IMR-90 (cell line): ENCODE measurements at regions not wholly inside any gene's neighbourhood (a gene's known extent, or its start where the extent isn't known, plus 50 kb on each side); places are given as distances from the start of the nearest gene placed in this dataset.

ENCODE experiments used
- ATAC-seq: fragments of 200-7000 bp; cut with Tn5 transposase; 2 replicates; pipeline ENCODE4 v1.9.1; 2020; ENCODE audit warnings: low read depth, mild to moderate bottlenecking, moderate library complexity
- BruUV-seq: library from RNA; stranded (reverse); fragments of 400-500 nt; replicated peaks from 2 replicates; lab custom pipeline; 2021; lab: Mats Ljungman, UMichigan
- CTCF ChIA-PET: fragments of 300-600 bp; formaldehyde crosslinking; extraction: SDS; loops from one replicate; lab custom pipeline; 2021; ENCODE audit warnings: antibody characterized with exemption; lab: Yijun Ruan, JAX
- POLR2A ChIA-PET: fragments of 300-600 bp; sonication (Branson Sonifier 250); formaldehyde crosslinking; loops from one replicate; lab custom pipeline; 2022; ENCODE audit warnings: antibody characterized with exemption; ENCODE audit not compliant: unreplicated experiment; lab: Charles Lee
- DNase-seq: peaks from one replicate; pipeline ENCODE4 v3.0.0; 2013
- H2AFZ ChIP-seq: replicated peaks from 2 replicates; pipeline ENCODE3; 2013; ENCODE audit warnings: low read length, mild to moderate bottlenecking; ENCODE audit not compliant: poor library complexity
- H2AK5ac ChIP-seq: 2 replicates; pipeline ENCODE4 v1.6.1; 2013; ENCODE audit warnings: low read depth, low read length, inconsistent platforms
- H2AK9ac ChIP-seq: replicated peaks from 2 replicates; pipeline ENCODE3; 2013; ENCODE audit warnings: mild to moderate bottlenecking, low read depth, low read length, moderate library complexity; ENCODE audit not compliant: poor library complexity
- H2BK120ac ChIP-seq: 2 replicates; pipeline ENCODE4 v1.6.1; 2013; ENCODE audit warnings: low read depth, low read length, inconsistent platforms
- H2BK15ac ChIP-seq: 3 replicates; pipeline ENCODE4 v1.6.1; 2013; ENCODE audit warnings: low read depth, low read length, inconsistent platforms
- H2BK20ac ChIP-seq: 2 replicates; pipeline ENCODE4 v1.6.1; 2013; ENCODE audit warnings: low read depth, mild to moderate bottlenecking, inconsistent platforms, low read length, moderate library complexity
- H2BK5ac ChIP-seq: 2 replicates; pipeline ENCODE4 v1.6.1; 2013; ENCODE audit warnings: mild to moderate bottlenecking, low read depth, low read length, inconsistent platforms; ENCODE audit not compliant: poor library complexity, severe bottlenecking
- H3K14ac ChIP-seq: replicated peaks from 2 replicates; pipeline ENCODE4 v1.6.1; 2013; ENCODE audit warnings: low read depth, low read length, inconsistent platforms
- H3K18ac ChIP-seq: 2 replicates; pipeline ENCODE4 v1.6.1; 2013; ENCODE audit warnings: low read depth, low read length, control low read depth
- H3K23ac ChIP-seq: 2 replicates; pipeline ENCODE4 v1.6.1; 2013; ENCODE audit warnings: low read depth, low read length, inconsistent platforms
- H3K27ac ChIP-seq: 2 replicates; pipeline ENCODE4 v1.5.1; 2013; ENCODE audit warnings: mild to moderate bottlenecking, control low read depth, low read length; ENCODE audit not compliant: insufficient read depth
- H3K27me3 ChIP-seq: 2 replicates; pipeline ENCODE4 v1.6.1; 2013; ENCODE audit warnings: low read length; ENCODE audit not compliant: control insufficient read depth, insufficient read depth
- H3K36me3 ChIP-seq: 2 replicates; pipeline ENCODE4 v1.6.1; 2013; ENCODE audit warnings: low read length, mixed read lengths; ENCODE audit not compliant: control insufficient read depth, insufficient read depth
- H3K4ac ChIP-seq: 2 replicates; pipeline ENCODE4 v1.6.1; 2013; ENCODE audit warnings: low read depth, low read length, inconsistent platforms
- H3K4me1 ChIP-seq: 2 replicates; pipeline ENCODE4 v1.6.1; 2013; ENCODE audit warnings: low read length, mixed read lengths; ENCODE audit not compliant: control insufficient read depth, insufficient read depth
- H3K4me2 ChIP-seq: 2 replicates; pipeline ENCODE4 v1.6.1; 2013; ENCODE audit warnings: low read depth, mild to moderate bottlenecking, control low read depth, low read length, moderate library complexity
- H3K4me3 ChIP-seq: 2 replicates; pipeline ENCODE4 v1.5.1; 2013; ENCODE audit warnings: low read depth, mild to moderate bottlenecking, control low read depth, low read length, moderate library complexity; ENCODE audit not compliant: insufficient read depth
- H3K56ac ChIP-seq: 2 replicates; pipeline ENCODE4 v1.6.1; 2013; ENCODE audit warnings: low read length, inconsistent platforms; ENCODE audit not compliant: insufficient read depth; ENCODE audit errors: extremely low read depth
- H3K79me1 ChIP-seq, 2 experiments: 2 replicates each; pipeline ENCODE4 v1.6.1; 2013; ENCODE audit warnings: low read length in 2 of 2, inconsistent platforms in 1 of 2, low read depth in 1 of 2
- H3K9ac ChIP-seq: 2 replicates; pipeline ENCODE4 v1.6.1; 2013; ENCODE audit warnings: low read depth, low read length, control low read depth
- H3K9me1 ChIP-seq: 2 replicates; pipeline ENCODE4 v1.6.1; 2013; ENCODE audit warnings: low read length, inconsistent platforms; ENCODE audit not compliant: insufficient read depth
- H3K9me3 ChIP-seq: 2 replicates; pipeline ENCODE4 v1.6.1; 2013; ENCODE audit warnings: low read length; ENCODE audit not compliant: control insufficient read depth, insufficient read depth
- H4K20me1 ChIP-seq: 2 replicates; pipeline ENCODE4 v1.6.1; 2013; ENCODE audit warnings: low read length, inconsistent platforms; ENCODE audit not compliant: insufficient read depth
- H4K5ac ChIP-seq: 2 replicates; pipeline ENCODE4 v1.6.1; 2013; ENCODE audit warnings: mild to moderate bottlenecking, low read depth, low read length, control low read depth
- H4K8ac ChIP-seq, 2 experiments: 2 replicates each; pipeline ENCODE4 v1.6.1; 2013; ENCODE audit warnings: low read depth in 2 of 2, low read length in 2 of 2, control low read depth in 1 of 2, inconsistent platforms in 1 of 2
- H4K91ac ChIP-seq: 2 replicates; pipeline ENCODE4 v1.6.1; 2013; ENCODE audit warnings: low read depth, low read length, inconsistent platforms; ENCODE audit not compliant: insufficient read depth
- BHLHE40 ChIP-seq: fragments of 150-350 bp; IDR thresholded peaks from 2 replicates; pipeline ENCODE4 v1.6.1; 2016; ENCODE audit warnings: mild to moderate bottlenecking, low read depth, low read length
- CEBPB ChIP-seq: IDR thresholded peaks from 2 replicates; pipeline ENCODE4 v1.6.1; 2012; ENCODE audit warnings: low read depth, low read length, improper control_type of control experiment
- CHD1 ChIP-seq: IDR thresholded peaks from 2 replicates; pipeline ENCODE4 v1.6.1; 2012; ENCODE audit warnings: low read depth, low read length, improper control_type of control experiment
- CTCF ChIP-seq: conservative IDR thresholded peaks from 2 replicates; pipeline ENCODE4 v1.5.1; 2012; ENCODE audit warnings: mild to moderate bottlenecking, low read depth, low read length, improper control_type of control experiment
- ELK1 ChIP-seq: fragments of 150-350 bp; IDR thresholded peaks from 2 replicates; pipeline ENCODE4 v1.6.1; 2016; ENCODE audit warnings: low read depth, mild to moderate bottlenecking, low read length, moderate library complexity, borderline replicate concordance
- FOS ChIP-seq: fragments of 150-350 bp; IDR thresholded peaks from 2 replicates; pipeline ENCODE4 v1.6.1; 2016; ENCODE audit warnings: low read depth, low read length
- MAFK ChIP-seq: IDR thresholded peaks from 2 replicates; pipeline ENCODE4 v1.6.1; 2012; ENCODE audit warnings: low read depth, low read length, improper control_type of control experiment
- MAZ ChIP-seq: IDR thresholded peaks from 2 replicates; pipeline ENCODE4 v1.6.1; 2012; ENCODE audit warnings: low read depth, mild to moderate bottlenecking, low read length, improper control_type of control experiment, moderate library complexity, borderline replicate concordance
- MXI1 ChIP-seq: IDR thresholded peaks from 2 replicates; pipeline ENCODE4 v1.6.1; 2012; ENCODE audit warnings: low read depth, mild to moderate bottlenecking, low read length, moderate library complexity, borderline replicate concordance
- NFE2L2 ChIP-seq: fragments of 150-350 bp; IDR thresholded peaks from 2 replicates; pipeline ENCODE4 v1.6.1; 2016; ENCODE audit warnings: low read depth, mild to moderate bottlenecking, low read length
- POLR2A ChIP-seq: IDR thresholded peaks from 2 replicates; pipeline ENCODE4 v1.6.1; 2012; ENCODE audit warnings: mild to moderate bottlenecking, low read depth, low read length
- RAD21 ChIP-seq: IDR thresholded peaks from 2 replicates; pipeline ENCODE4 v1.6.1; 2012; ENCODE audit warnings: low read length, improper control_type of control experiment
- RCOR1 ChIP-seq: IDR thresholded peaks from 2 replicates; pipeline ENCODE4 v1.6.1; 2012; ENCODE audit warnings: mild to moderate bottlenecking, low read length, improper control_type of control experiment; ENCODE audit not compliant: insufficient replicate concordance
- RFX5 ChIP-seq: IDR thresholded peaks from 2 replicates; pipeline ENCODE4 v1.8.0; 2012; ENCODE audit warnings: low read depth, mild to moderate bottlenecking, low read length, moderate library complexity
- SMC3 ChIP-seq: fragments of 150-350 bp; IDR thresholded peaks from 2 replicates; pipeline ENCODE4 v1.6.1; 2016; ENCODE audit warnings: low read depth, mild to moderate bottlenecking, antibody characterized with exemption, low read length, moderate library complexity
- USF2 ChIP-seq: fragments of 150-350 bp; IDR thresholded peaks from 2 replicates; pipeline ENCODE4 v1.6.1; 2017; ENCODE audit warnings: mild to moderate bottlenecking, antibody characterized with exemption, low read length, low read depth
- WGBS, 2 experiments: methylation state at CpG; one replicate each; pipeline versions ENCODE4 v1.1.5 to v1.1.7; 2013; ENCODE audit warnings: missing lambda C conversion rate in 2 of 2; ENCODE audit not compliant: insufficient read length in 1 of 2; ENCODE audit errors: extremely low coverage in 2 of 2; 5-methylcytosine and 5-hydroxymethylcytosine counted together
- dilution Hi-C: fragments of 300-500 bp; cut with HindIII; formaldehyde crosslinking; loops from one replicate; pipeline ENCODE4 v1.14.3; 2018; ENCODE audit warnings: low sequenced_read_pairs; ENCODE audit not compliant: unreplicated experiment
- in situ Hi-C: fragments of 300-500 bp; cut with MboI; formaldehyde crosslinking; loops from 3 replicates; pipeline ENCODE4 v1.14.3; 2019; ENCODE audit warnings: low sequenced_read_pairs, inconsistent platforms, mixed read lengths
- intact Hi-C: fragments of 100-400 bp; cut with micrococcal nuclease; formaldehyde crosslinking; loops from 2 replicates; pipeline ENCODE4 v1.10.0; 2022

GRCh38 chr3:65277798-65278197, 590.0 kb upstream of the ADAMTS9 start:
- no peaks in the 10 kb centered on the region for H4K20me1 ChIP-seq
- in situ Hi-C loops (no loop called here), dilution Hi-C loops (no loop called here), intact Hi-C loops (no loop called here)
- H3K23ac ChIP-seq: no peak overlapping the region
- BruUV-seq: no TSS peak
- H3K4me3 ChIP-seq: no peak overlapping the region
- H3K4me2 ChIP-seq: no peak overlapping the region
- ATAC-seq: no peak
- TF ChIP-seq RAD21 (no peak), RCOR1 (no peak), RFX5 (no peak), MXI1 (no peak), POLR2A (no peak), MAZ (no peak), BHLHE40 (no peak), ELK1 (no peak), NFE2L2 (no peak), CTCF (no peak), CHD1 (no peak), FOS (no peak), SMC3 (no peak), CEBPB (no peak), MAFK (no peak), USF2 (no peak)
- H2BK20ac ChIP-seq: no peak overlapping the region
- no peaks in the 10 kb centered on the region for H3K9me3 ChIP-seq
- no peak for DNase-seq
- no peak overlapping the region for H3K56ac ChIP-seq
- H3K9ac ChIP-seq: no peak overlapping the region
- H3K4ac ChIP-seq: no peak overlapping the region
- no peak overlapping the region for H4K8ac ChIP-seq
- CTCF ChIA-PET: no interaction called here
- no peak overlapping the region for H4K91ac ChIP-seq
- POLR2A ChIA-PET: no interaction called here
- H2AFZ ChIP-seq: no peak overlapping the region
- H2BK5ac ChIP-seq: no peak overlapping the region
- H2AK9ac ChIP-seq: no peak overlapping the region
- H3K79me1 ChIP-seq: no peaks in the 10 kb centered on the region
- H3K4me1 ChIP-seq: no peaks in the 10 kb centered on the region
- WGBS, 2 experiments: no CpG with 5 or more reads among the region's 2 CpGs
- H3K14ac ChIP-seq: no peak overlapping the region
- H2BK120ac ChIP-seq: no peak overlapping the region
- no peaks in the 10 kb centered on the region for H3K36me3 ChIP-seq
- H3K18ac ChIP-seq: no peak overlapping the region
- no peak overlapping the region for H4K5ac ChIP-seq
- peaks cover 10% of the 10 kb centered on the region for H3K27me3 ChIP-seq
- H2AK5ac ChIP-seq: no peak overlapping the region
- no peak overlapping the region for H3K27ac ChIP-seq
- H3K9me1 ChIP-seq: no peaks in the 10 kb centered on the region
- no peak overlapping the region for H2BK15ac ChIP-seq
